H7 (cell line): ENCODE measurements at regions not wholly inside any gene's neighbourhood (a gene's known extent, or its start where the extent isn't known, plus 50 kb on each side); places are given as distances from the start of the nearest gene placed in this dataset.
"Not testable (repeated sequence)": the region's sequence is repeated elsewhere in the genome, so short reads cannot be mapped to it uniquely, and the experiment has no call there.

Experiments used
- DNase-seq: peaks from one replicate; pipeline ENCODE4 v3.0.0; 2012
- H3K27me3 ChIP-seq: 2 replicates; pipeline ENCODE4 v1.6.0; 2011; ENCODE audit warnings: mild to moderate bottlenecking, low read length; ENCODE audit not compliant: control insufficient read depth, insufficient read depth
- H3K36me3 ChIP-seq: replicated peaks from 2 replicates; pipeline ENCODE4 v1.5.1; 2011; ENCODE audit warnings: low read length; ENCODE audit not compliant: control insufficient read depth, insufficient read depth
- H3K4me3 ChIP-seq: 2 replicates; pipeline ENCODE4 v1.5.1; 2011; ENCODE audit warnings: low read depth, mild to moderate bottlenecking, control low read depth, low read length, moderate library complexity; ENCODE audit not compliant: insufficient read depth

DNA sequence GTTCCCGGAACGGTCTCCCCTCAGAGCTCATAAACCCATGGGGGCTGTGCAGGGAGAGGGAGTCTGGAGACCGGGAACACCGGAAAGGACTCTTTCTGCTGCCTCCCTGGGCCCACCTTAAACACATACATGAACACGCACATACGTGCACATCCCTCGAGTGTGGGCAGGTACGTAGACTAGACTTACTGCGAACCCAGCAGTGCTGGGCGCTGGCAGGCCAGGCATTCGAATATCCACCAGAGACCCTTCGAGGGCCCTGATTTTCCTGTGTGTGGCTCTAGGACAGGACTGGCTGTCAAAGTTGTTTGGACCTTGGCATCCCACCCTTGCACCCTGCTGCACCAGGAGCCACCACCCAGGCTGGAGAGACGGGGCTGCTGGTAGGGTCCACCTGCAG is 102.7 kb downstream of the PLXNA1 start:
- Histone ChIP-seq H3K27me3 (no peaks in the 10 kb centered on the region), H3K36me3 (no peaks in the 10 kb centered on the region), H3K4me3 (no peak overlapping the region)
- no peak for DNase-seq

DNA sequence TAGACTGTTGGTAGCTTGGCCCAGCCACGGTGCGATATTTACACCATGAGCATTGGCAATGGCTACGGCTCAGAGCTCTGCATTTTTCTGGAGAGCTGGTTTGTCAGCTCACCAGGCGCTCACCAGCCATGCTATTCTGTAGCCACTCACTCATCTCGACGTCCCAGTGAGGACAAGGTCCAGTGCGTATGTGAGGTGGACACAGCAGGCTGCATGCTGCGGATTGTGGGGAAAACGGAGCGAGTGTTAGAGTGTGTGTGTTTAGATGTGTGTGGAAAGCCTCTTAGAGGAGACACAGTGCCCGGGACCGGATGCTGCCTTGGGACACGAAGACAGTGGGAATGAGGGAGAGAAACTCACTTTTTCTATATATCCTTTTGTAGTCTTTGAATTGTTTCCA is 103.7 kb downstream of the PLXNA1 start:
- not testable (repeated sequence) for DNase-seq, H3K4me3 ChIP-seq, H3K27me3 ChIP-seq, H3K36me3 ChIP-seq

DNA sequence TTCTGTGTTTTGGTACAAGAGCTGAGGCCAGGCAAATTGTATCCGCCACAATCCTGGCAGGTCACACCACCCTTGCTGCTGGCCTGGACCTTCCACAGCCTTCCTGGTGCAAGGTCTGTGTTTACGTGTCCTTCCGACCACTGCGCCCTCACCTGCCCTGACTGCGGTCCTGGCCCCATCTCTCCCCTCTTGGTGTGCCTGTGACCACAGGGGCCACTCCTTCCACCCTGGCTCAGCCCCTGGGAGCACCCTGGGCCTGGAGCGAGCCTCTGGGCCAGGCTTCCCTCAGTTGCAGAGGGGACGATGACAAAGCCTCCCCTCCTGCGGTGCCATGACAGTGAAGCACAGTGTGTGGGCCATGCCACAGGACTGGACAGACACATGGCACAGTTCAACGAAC is 104.5 kb downstream of the PLXNA1 start:
- H3K36me3 ChIP-seq = no peaks in the 10 kb centered on the region
- no peak for DNase-seq
- H3K27me3 ChIP-seq = no peaks in the 10 kb centered on the region
- no peak overlapping the region for H3K4me3 ChIP-seq

DNA sequence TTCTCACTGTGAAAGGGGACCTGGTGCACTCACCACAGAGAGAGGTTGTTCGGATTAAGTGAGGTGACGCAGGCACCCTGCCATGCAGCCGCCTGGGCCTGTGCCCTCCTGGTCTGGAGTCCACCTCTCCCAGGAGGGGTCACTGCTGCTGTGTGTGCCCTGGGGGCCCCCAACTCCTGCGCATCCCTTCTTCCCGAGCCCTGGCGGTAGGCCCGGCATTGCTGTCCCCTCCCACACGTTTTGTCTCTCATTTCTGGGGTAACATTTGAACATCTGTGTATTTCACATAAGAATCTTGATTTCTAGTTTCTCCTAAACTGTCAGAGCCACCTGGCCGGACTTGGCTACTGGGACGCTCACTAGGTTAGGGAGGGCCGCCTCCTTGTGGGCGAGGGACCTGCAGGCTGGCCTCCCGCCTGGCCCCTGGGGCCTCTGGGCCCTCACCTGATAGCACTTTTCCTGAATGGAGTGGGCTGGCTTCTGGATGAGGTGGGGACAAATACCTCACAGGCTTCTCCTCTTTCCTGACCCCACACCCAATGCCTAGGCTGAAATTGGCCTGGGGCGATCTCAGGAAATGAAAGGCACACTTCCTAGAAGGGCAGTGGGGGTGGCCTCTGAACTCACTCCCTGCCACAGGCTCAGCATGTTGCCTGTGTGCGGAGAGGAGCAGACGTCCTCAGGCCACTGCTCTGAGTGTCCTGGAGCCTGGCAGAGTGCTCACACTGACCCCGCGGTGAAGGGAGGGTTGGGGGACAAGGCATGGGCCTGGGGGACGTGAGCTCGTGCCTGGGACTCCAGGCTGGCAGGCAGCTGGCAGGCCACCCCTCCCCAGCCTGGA is 104.2 kb upstream of the PRR23E start:
- Histone ChIP-seq H3K36me3 (no peaks in the 10 kb centered on the region), H3K4me3 (no peak overlapping the region), H3K27me3 (no peaks in the 10 kb centered on the region)
- DNase-seq = peak; percentile 72

DNA sequence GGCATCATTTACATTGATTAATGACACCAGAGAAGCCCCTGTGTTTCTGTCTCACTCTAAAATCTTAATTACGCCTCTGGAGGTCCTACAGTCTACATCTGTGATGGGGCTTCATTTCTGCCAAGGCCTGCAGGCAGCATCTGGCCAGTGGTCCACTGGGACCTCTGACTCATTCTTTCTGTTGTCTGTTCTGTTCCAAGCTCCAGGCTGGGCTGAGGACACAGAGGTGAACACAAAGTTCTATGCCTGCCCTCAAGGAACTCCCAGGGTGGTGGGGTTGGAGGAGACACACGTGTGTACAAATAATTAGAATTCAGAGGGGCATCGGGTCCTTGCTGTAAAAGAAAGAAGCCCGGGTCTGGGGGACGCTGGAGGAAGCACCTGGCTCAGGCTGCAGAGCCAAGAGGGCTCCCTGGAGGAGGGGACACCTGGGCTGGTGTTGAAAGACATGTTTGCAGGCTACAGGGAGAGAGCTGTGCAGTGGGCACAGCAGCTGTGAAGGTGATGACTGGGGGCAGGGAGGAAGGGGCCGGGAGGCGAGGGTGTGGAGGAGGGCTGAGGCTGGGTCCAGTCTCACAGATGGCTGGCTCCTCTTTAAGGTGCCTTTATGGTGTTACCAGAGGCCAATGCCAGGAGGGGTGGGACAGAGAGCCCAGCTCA is 103.3 kb upstream of the PRR23E start:
- no peaks in the 10 kb centered on the region for H3K27me3 ChIP-seq
- H3K36me3 ChIP-seq = no peaks in the 10 kb centered on the region
- H3K4me3 ChIP-seq = no peak overlapping the region
- no peak for DNase-seq

DNA sequence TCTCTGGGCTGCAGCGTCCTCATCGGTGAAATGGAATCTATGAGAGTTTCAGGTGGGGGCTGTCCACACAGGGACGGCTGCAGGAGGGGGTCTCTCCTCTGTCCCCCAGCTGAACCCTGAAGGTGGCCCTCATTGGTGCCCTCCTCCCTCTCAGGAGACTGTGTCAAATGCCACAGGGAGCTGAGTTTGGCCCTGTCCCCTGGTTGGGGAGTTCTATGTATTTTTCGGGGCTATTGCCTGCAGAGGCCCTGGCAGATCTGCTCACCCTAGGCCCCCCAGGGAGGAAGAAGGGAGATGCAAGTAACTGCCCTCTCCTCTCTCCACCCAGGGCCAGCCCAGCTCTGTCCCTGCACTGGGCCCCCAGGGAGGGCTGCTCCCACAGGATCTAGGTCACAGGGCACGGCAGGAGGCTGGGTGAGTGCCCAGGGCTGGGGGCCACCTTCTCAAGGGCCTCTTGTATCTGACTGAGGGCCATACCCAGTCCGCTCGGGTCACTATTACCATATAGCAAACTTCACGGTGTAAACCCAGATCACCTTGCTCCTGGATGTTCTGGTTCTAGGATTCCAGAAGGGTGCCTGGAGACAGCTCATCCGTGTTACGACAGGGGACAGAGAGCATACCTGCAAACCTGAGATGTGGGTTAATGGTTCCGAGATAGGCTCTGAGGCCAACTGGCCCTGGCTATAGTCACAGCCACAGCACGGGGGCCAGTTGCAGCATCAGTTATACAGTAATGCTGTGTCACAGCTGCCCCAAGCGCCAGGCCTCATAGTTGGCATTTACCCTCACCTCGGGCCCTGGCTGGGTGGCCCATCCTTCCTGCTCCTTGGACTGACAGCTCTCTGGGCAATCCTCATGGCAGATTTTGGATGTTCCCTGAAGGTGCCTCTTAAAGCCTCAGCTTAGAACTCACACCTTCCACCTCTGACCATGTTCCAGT is 102.4 kb upstream of the PRR23E start:
- H3K4me3 ChIP-seq = no peak overlapping the region
- no peak for DNase-seq
- H3K27me3 ChIP-seq = no peaks in the 10 kb centered on the region
- H3K36me3 ChIP-seq = no peaks in the 10 kb centered on the region

DNA sequence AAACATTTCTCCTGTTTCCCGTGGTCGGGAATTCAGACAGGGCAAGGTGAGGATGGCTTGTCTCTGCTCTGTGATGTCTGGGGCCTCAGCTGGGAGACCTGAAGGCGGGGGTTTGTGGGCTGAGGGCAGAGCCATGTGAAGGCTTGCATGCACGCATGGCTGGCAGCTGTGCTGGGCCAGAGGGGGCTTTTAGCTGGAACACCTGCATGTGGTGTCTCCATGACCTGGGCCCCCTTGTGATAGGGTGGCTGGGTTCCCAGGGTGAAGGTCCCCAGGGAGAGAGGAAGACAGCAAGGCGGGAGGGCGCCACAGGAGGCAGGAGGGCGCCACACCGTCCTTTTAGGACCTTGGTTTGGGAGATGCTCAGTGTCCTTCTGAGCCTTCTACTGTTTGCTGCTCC is 101.6 kb upstream of the PRR23E start:
- Histone ChIP-seq H3K4me3 (no peak overlapping the region), H3K27me3 (no peaks in the 10 kb centered on the region), H3K36me3 (no peaks in the 10 kb centered on the region)
- DNase-seq = no peak

DNA sequence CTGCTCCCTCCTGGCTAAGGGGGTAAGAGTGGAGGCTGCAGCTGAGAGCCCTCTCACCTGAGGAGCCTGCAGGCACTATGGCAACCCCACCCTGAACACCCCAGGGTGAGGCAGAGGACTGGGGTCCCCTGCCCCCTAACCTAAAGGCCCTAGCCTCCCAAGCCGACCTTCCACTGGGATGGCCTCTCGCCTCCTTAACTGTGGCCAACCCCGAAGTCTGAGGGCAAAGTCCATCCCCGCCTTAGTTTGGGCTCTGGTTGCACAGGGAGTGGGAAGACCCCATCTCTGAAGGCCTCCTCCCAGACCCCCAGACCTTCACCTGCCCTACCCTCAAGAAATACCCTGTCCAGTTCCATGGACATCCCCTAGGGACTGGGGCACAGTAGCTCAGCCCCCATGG is 100.6 kb upstream of the PRR23E start:
- Histone ChIP-seq H3K27me3 (no peaks in the 10 kb centered on the region), H3K36me3 (no peaks in the 10 kb centered on the region), H3K4me3 (no peak overlapping the region)
- DNase-seq = no peak

DNA sequence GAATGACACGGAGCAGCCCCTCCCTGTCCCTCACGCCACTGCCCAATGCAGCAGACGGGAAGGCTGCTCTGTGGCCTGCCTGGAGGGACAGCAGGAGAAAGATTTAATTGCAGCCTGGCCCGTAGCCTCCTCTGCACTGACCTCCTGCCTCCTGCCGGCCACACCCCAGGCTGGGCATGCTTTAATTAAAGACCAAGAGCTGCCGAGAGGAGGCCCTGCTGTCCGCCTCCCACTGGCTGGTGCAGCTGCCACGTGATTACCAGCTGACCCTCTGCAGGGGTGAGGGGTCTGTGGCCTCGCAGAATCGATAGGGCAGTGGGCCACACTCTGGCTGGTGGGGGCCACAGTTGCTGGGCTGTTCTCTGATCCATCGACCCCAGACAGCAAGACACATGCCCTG is 100.2 kb upstream of the PRR23E start:
- Histone ChIP-seq H3K36me3 (no peaks in the 10 kb centered on the region), H3K4me3 (no peak overlapping the region), H3K27me3 (no peaks in the 10 kb centered on the region)
- DNase-seq = peak; percentile 60

DNA sequence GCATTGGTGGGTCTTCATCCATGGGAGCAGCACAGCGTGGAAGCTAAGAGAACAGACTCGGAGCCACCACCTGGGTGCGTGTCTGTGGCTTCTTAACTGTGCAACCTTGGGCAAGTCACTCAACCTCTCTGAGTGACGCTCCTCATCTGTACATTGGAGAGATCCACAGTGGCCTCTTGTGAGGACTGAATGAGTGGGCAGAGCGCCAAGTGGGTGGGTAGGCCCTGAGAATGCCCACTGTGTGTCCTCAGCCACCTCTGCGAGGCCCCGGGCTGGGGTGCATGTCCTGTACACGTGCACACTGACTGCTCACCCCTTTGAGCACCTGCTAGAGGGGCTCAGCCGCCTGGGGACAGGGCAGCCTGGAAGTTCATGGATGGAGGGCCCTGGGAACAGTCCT is 99.6 kb upstream of the PRR23E start:
- no peaks in the 10 kb centered on the region for H3K36me3 ChIP-seq

DNA sequence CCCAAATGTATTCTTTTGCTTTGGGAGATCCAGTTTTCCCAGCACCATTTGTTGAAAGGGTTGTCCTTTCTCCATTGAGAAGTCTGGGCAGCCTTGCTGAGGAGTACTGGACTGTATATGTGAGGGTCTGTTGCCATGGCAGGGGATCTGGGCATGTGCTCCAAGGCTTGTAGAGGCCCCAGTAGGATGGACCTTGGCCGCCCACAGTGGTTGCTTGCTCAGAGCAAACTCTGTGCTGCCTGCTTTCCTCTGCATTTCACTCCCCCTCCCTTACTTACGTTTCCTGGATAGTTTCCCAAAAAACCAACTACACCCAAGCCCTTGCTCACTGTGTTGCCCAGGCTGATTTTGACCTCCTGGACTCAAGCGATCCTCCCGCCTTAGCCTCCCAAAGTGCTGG is 97.2 kb upstream of the PRR23E start:
- no peak overlapping the region for H3K4me3 ChIP-seq
- H3K27me3 ChIP-seq = no peaks in the 10 kb centered on the region
- H3K36me3 ChIP-seq = no peaks in the 10 kb centered on the region
- DNase-seq = no peak

More for the DNA sequence above, 99.6 kb upstream of the PRR23E start:
- DNase-seq = peak; percentile 18
- Histone ChIP-seq H3K27me3 (no peaks in the 10 kb centered on the region), H3K4me3 (no peak overlapping the region)

DNA sequence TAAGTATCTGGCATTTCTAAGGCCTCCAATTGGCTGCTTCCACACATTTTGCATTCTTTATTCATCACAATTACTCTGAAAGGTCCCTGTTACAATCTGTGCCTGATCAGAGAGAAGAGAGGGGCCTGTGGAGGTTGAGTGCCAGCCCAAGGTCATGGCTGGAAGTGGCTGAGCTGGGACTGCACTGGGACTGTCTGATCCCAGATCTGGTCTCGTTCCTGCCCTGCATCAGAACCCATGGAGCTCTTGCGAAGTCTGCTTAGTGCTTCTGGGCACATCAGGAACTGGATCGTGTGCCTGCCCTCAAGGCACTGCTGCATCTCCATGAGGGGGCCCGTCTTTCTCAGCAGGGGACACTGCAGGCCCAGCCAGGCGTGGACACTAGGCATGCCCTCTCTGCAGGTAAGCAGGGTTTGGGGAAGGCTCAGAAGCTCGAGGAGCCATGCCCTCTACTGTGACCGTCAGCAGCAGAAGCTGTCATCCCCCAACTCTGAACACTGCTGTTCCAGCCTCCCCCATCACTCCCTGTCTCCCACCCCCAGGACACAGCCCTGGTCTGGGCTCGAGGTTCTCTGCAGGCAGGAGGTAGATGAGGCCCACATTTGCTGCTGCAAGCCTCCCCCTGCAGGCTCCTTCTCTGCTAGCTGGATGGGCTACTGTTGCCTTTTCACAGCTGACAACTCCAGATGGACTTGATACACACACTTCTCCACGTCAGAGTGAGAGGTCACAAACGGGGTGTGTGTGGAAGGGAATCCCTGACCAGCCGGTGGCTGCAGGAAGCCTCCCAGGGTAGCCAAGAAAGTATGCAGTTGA is 96.5 kb upstream of the PRR23E start:
- H3K27me3 ChIP-seq = no peaks in the 10 kb centered on the region
- peak; percentile 18 for DNase-seq
- H3K4me3 ChIP-seq = no peak overlapping the region
- no peaks in the 10 kb centered on the region for H3K36me3 ChIP-seq

DNA sequence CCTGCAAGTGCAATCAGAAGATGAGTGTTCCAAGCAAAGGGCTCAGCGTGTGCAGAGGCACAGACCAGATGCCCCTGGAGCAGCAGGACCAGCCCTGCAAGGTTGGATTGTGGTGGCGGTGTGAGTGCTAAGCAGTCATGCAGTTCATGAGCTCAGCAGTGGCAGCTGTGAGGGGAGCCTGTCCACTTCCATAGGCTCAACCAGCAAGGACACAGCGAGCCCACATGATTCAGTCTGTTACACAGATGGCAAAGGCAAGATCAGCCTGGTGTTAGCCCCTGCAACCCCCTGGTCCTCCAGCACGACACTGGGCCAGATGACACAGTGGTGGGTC is 95.9 kb upstream of the PRR23E start:
- H3K4me3 ChIP-seq = no peak overlapping the region
- DNase-seq = no peak
- H3K36me3 ChIP-seq = no peaks in the 10 kb centered on the region
- no peaks in the 10 kb centered on the region for H3K27me3 ChIP-seq

DNA sequence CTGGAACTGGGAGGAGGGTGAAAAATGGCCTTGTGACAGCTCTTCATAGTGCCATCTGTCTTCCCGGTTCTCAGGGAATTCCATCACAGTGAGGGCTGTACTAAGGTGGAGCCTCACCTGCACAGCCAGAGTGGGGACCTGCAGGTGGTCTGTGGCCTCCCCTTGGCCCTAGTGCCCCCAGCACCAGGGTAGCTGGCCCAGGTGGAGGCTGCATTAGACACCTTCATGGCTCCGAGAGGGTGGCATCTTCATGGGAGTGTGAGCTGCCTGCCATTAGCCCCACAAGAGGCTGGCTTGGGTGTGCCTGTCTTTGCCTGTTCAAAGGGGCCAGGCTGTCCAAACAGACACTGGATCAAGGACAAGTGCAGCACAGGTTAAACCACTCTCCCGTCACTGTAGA is 95.5 kb upstream of the PRR23E start:
- DNase-seq = peak; percentile 39
- Histone ChIP-seq H3K36me3 (no peaks in the 10 kb centered on the region), H3K27me3 (no peaks in the 10 kb centered on the region), H3K4me3 (no peak overlapping the region)
